ENCODE measurements at regions not wholly inside any gene's neighbourhood (a gene's known extent, or its start where the extent isn't known, plus 50 kb on each side); places are given as distances from the start of the nearest gene placed in this dataset.

GRCh38 chr18:38900445-38900844 is 1334.8 kb upstream of the CELF4 start:
- TF ChIP-seq CTCF (IDR thresholded peaks at IDR 0.05 in 8 of 11, conservative IDR thresholded peaks at IDR 0.05 in 3 of 11) (no peak), POLR2AphosphoS5 (IDR thresholded peaks at IDR 0.05) (no peak), POLR2A (IDR thresholded peaks at IDR 0.05) (no peak)
